ENCODE measurements at regions not wholly inside any gene's neighbourhood (a gene's known extent, or its start where the extent isn't known, plus 50 kb on each side); places are given as distances from the start of the nearest gene placed in this dataset.
"Not testable (repeated sequence)": the region's sequence is repeated elsewhere in the genome, so short reads cannot be mapped to it uniquely, and the experiment has no call there.

DNA sequence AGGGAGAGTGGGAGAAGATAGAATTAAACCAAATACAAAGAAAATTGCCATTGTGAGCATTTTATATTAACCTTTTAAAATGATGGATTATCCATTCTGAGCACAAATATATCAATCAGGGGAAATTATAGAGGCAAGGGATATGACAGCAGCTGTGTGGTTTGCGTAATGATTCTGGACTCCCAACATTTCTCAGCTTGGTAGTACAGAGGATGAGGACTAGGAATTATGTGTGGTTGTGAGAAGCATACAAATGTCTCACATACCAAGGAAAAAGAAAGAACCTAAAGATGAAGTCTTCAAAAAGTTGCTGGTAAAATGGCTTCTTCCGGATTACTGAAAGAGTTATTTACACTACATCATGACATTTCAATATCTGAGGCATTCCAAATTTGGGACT lies 674.6 kb upstream of the NR3C2 start:
- DNase-seq: no peak

DNA sequence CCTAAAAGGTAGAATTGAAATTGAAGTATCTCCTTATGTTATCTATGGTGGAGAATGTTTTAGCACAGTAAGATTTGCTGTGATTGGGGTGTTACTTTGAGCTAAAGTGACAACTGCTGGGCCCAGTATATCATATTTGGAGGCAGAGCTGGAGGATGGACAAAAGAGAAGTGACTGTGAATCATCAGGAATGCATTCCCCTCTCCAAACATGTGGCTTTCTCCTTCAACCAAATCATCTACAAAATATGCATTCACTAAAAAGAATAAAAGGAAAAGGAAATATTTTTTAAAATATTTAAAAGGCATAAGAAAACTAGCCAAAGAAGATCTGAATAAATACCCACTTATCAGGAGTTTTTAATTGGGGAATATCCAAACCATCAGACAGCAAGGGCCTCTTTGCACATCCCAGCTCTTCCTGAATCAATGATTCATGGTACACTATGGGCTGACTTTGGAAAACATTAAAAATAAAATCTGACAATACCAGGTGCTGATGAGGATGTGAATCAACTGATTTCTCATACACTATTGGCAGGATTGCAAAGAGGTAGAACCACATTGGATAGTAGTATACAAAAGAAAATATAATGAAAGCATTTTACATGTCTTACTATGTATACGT lies 671.7 kb upstream of the NR3C2 start:
- no peak for DNase-seq

DNA sequence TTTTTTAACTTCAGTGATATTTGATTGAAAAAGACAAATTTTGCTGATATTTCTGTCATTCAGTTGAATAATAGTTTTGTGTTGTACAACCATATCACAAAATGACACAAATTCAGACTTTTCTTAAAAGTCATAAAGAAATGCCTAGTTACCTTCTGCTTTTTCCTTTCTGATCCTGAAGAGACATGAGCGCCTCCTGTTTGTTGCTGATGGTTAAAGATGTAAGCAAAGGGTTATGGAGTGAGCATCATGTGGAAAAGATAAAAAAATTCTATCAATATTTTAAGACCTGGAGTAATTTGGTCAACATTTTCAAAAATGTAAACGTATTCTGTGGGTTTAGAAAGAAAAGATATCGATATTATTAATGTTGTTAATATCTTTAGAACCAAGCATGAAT lies 669.9 kb upstream of the NR3C2 start:
- no peak for DNase-seq

DNA sequence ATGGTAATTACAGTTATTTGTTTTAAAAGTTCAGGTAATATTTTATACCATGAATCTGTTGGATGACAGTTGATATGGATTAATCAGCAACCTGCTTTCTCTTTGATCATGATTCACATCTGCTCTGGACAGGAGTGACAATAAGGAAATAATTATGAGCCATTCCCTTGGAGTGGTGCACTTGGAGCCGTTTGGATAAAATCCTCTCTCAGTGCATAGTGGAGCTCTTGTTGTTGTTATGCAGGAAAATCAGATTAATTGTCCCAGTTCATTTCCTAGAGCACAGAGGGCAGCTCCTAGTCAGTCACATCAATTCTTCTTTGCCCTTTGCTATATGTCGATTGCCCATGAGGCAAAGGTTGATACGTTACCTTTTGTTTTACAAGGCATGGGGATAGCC lies 668.3 kb upstream of the NR3C2 start:
- DNase-seq: no peak

- no peak for DNase-seq
Observed at GRCh38 chr4:149108626-149109025, 666.4 kb upstream of the NR3C2 start.

DNA sequence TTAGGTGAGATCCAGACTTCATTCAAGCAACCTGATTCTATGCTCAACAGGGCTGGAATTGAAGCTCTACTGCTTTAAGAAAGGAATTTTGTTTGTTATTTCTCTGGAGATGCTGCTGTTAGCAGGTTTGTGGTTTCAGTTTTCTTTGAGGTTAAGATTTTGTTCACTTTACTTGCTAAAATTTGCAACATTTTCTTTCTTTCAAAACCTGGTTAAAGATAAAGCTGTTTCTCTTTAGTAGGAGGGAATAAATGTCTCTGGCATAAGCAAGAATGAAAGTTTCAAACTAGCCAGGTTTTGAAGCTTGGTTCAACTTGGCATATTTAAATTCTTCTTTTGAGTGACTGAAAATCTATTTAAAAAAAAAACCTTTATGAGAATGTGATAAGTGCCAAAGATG lies 660.6 kb upstream of the NR3C2 start:
- DNase-seq: no peak

DNA sequence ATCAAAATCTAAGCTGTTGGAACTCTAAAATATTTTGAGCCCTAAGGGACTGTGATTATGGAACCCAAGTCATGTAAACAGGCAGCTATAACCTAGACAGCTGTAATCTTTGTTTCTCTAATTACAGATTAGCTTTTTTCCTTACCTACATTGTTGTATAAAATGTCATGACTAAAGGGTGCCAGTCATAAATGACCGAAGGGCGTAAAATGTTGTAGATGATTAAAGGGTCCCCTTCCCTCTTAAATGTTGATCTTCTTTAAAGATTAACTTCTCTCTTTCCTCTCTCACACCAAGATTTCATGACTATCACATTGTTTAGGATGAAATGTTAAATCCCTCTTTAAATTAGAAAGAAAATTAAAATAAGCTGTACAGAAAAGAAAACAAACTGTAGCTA lies 659.4 kb upstream of the NR3C2 start:
- no peak for DNase-seq

DNA sequence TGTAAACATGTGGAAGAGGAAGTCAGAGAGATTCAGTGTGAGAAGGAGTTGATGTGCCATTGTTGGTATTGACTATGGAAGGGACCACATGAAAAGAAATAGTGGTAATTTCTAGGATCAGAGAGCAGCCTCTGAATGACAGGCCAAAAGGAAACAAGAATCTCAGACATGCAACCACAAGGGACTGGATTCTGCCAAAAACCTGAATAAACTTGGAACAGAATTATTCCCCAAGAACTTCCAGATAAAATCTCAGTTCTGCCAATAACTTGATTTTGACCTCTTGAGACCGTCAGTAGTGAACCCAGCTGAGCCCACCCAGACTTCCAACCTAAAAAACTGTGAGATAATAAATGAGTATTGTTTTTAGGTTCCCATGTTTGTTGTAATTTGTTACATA lies 653.6 kb upstream of the NR3C2 start:
- DNase-seq: no peak

GRCh38 chr4:149095001-149095400 lies 652.8 kb upstream of the NR3C2 start:
- DNase-seq: no peak

GRCh38 chr4:149084144-149084543 lies 641.9 kb upstream of the NR3C2 start:
- DNase-seq: no peak

GRCh38 chr4:149077181-149077580 lies 635.0 kb upstream of the NR3C2 start:
- no peak for DNase-seq

GRCh38 chr4:149076401-149076800 lies 634.2 kb upstream of the NR3C2 start:
- no peak for DNase-seq

GRCh38 chr4:149072384-149072783 lies 630.2 kb upstream of the NR3C2 start:
- DNase-seq: no peak

GRCh38 chr4:149065753-149066152 lies 623.5 kb upstream of the NR3C2 start:
- no peak for DNase-seq

- DNase-seq: no peak
Observed at GRCh38 chr4:149062997-149063396, 620.8 kb upstream of the NR3C2 start.

GRCh38 chr4:149057594-149057993 lies 615.4 kb upstream of the NR3C2 start:
- no peak for DNase-seq

- DNase-seq: no peak
Observed at GRCh38 chr4:149056615-149057014, 614.4 kb upstream of the NR3C2 start.

GRCh38 chr4:149055624-149056023 lies 613.4 kb upstream of the NR3C2 start:
- DNase-seq: no peak

GRCh38 chr4:149050840-149051239 lies 608.6 kb upstream of the NR3C2 start:
- no peak for DNase-seq

DNA sequence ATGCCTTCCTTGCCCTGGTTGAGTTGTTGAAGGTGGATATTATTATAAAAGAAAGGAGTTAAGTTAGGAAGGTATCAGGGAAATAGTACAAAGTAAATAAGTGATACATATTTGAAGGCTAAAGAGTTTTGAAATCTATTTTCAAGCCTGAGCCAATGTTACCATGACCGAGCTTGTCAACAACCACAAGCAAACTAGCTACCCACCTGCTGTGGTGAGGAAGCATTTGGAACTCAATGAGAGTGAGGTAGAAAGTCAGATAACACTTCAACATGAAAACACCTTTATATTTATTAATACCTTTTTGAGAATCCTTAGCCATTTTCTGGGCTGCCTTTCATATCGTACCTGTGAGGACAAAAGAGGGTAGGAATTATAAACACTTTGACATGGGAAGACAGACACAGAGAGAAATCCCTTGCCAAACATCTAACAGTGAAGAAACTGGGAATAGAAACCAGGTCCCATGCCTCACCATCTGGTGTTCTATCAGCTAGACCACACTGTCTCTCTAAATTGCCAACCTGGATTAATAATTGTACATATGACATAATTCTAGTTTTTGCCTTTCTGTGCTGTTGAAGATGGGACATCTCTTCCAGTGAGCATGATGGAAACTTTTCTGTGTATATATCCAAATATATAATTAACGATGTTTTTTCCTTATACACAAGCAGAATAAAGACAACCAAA lies 606.4 kb upstream of the NR3C2 start:
- DNase-seq: no peak

GRCh38 chr4:149047368-149047767 lies 605.2 kb upstream of the NR3C2 start:
- DNase-seq: no peak

GRCh38 chr4:149045731-149046130 lies 603.5 kb upstream of the NR3C2 start:
- DNase-seq: no peak

DNA sequence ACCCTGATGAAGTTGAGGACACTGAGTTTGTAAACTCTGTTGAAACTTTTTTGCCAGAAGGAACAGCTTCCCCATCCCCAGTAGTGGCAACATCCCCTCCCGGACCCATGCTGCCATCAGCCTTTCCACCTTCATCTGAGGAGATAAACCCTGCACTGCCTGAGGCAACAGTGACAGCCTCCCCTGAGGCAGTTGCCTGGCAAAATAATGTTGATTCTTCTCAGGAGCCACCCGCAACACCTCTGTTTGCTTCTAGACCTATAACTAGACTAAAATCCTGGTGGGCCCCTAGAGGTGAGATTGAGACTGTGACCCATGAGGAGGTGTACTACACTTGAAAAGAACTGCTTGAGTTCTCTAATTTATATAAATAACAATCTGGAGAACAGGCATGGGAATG lies 597.6 kb upstream of the NR3C2 start:
- DNase-seq: not testable (repeated sequence)

DNA sequence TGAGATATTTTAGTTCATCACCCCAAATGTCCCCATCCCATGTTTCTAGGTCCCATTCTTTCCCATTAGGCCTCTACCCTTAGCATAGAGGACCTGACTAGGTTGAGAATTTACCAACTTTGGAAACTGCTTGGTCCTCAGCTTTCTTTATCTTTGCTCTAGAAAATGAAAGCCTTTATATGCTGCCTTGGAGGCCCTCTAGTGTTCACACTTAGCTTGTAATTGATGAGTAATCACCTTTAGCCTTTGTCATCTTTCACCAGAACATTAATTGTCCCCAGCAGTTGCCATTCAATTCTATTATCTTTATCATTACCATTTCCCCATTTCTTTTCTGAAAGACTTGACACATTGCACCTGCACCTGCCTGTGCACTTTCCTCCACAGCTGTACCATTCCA lies 589.2 kb upstream of the NR3C2 start:
- peak; percentile 8 for DNase-seq

DNA sequence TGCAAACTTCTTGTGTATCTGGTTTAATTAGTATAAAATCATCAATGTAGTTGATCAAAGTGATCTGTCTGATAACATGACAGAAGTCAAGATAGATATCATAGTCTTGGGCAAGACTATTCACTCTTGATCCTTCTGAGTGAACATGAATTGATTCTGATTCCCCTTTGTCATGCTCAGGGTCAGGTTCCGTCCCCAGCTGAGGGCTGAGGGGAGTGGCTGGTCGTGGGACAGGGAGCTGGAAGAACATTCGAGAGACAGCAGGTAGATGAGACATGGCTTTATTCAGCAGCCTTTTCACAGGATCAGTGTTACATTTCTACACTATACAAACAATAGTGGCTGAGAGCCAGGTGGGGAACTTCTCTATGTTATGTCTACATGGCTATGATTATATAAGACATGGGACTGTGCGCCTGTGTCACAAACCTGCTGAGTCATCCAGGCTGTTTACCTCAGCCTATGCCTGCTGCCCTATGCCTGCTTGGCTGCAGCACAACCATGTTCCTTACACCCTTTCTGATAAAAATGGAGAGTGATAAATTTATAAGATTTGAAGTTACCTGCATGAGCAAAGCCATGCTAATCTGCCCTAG lies 586.9 kb upstream of the NR3C2 start:
- no peak for DNase-seq

Measured in activated CD4-positive, alpha-beta T cell treated with anti-CD3 and anti-CD28 coated beads, Interleukin-2, amount 50 U/mL, for 16 hours (primary cell).